ENCODE measurements at regions not wholly inside any gene's neighbourhood (a gene's known extent, or its start where the extent isn't known, plus 50 kb on each side); places are given as distances from the start of the nearest gene placed in this dataset.
"Not testable (repeated sequence)": the region's sequence is repeated elsewhere in the genome, so short reads cannot be mapped to it uniquely, and the experiment has no call there.

- DNase-seq (ENCODE audit: low spot score) = no peak
Observed at GRCh38 chr5:106443746-106444145, 1227.0 kb downstream of the EFNA5 start.

- DNase-seq (ENCODE audit: low spot score) = no peak
Observed at GRCh38 chr5:106435185-106435584, 1235.6 kb downstream of the EFNA5 start.

- DNase-seq (ENCODE audit: low spot score) = not testable (repeated sequence)
Observed at GRCh38 chr5:106430733-106431132, 1240.0 kb downstream of the EFNA5 start.

GRCh38 chr5:106423109-106423897 lies 1247.4 kb downstream of the EFNA5 start:
- DNase-seq (ENCODE audit: low spot score) = no peak

GRCh38 chr5:106420102-106420501 lies 1250.6 kb downstream of the EFNA5 start:
- no peak for DNase-seq (ENCODE audit: low spot score)

GRCh38 chr5:106418196-106418595 lies 1252.5 kb downstream of the EFNA5 start:
- no peak for DNase-seq (ENCODE audit: low spot score)

- DNase-seq (ENCODE audit: low spot score) = no peak
Observed at GRCh38 chr5:106417566-106417965, 1253.2 kb downstream of the EFNA5 start.

DNA sequence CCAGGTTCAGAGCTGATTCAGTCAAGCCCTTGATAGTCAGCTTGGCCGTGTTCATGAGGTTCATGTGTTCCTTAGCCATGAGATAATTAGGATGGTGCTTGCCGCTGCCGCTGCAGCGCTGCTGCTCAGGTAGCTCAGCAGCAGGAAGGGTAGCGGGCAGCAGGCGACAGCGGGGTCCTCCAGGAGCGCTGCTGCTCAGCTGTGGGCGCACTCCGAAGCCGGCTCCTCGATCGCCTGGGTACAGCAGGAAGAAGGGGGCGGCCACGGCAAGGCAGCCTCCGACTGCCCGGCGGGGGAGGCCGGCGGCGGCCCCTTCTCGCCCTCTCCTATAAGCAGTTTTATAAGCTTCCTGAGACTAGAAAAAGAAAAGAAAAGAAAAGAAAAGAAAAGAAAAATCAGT lies 1253.6 kb downstream of the EFNA5 start:
- no peak for DNase-seq (ENCODE audit: low spot score)

DNA sequence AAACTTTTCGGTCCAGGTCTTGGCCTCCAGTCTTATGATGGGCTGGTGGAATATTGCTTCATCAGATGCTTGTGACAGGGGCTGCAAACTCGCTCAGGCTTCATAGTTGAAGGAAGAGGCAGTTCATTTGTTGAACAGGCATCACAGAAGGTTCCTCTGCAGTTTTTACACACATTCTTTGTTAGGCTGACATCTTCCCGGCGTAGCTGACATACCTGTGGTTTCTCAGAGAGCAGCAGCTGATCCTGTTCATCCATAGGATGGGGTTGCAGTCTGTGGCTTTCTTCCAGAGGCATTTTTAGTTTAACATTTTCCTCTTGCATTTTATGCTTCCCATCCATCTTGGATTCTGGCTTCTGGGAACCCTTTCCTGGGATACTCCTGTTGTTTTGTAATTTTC lies 1255.2 kb downstream of the EFNA5 start:
- DNase-seq (ENCODE audit: low spot score) = no peak

GRCh38 chr5:106414342-106414741 lies 1256.4 kb downstream of the EFNA5 start:
- DNase-seq (ENCODE audit: low spot score) = no peak

DNA sequence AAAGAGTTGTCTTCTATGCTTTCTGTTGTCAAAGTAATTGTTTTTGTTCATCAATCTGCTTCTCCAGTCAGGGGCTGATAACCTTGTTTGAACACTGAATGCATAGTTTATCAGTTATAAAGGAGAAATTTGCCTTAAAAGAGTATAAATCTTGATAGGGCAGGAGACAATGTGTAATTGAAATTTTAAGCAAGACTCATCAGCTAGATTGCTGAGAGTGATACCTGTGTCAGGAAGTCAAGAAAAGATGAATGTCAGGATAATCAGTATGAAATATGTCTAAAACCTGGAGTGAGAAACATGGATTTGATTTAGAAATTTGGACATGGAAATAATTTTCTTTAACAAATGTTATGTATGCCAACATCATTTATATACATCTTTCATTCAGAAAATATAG lies 1258.1 kb downstream of the EFNA5 start:
- DNase-seq (ENCODE audit: low spot score) = no peak

DNA sequence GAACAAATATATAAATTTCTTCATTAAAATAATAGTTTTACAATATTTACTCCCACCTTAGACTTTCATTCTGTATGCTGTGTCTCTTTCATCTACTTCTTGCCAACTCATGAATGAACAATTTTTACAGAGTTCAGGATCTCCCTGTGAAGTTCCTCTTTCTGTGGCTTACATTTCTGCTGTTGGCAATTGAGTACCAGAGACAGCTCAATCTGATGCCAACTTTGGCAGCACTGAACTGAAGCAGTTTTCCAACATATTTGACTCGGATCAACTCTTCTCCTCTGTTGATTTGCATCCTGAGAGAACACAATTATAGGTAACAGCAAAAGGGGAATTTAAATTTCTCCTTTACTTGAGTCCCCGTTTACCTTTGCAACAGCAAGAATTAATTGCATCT lies 1262.2 kb downstream of the EFNA5 start:
- DNase-seq (ENCODE audit: low spot score) = no peak

DNA sequence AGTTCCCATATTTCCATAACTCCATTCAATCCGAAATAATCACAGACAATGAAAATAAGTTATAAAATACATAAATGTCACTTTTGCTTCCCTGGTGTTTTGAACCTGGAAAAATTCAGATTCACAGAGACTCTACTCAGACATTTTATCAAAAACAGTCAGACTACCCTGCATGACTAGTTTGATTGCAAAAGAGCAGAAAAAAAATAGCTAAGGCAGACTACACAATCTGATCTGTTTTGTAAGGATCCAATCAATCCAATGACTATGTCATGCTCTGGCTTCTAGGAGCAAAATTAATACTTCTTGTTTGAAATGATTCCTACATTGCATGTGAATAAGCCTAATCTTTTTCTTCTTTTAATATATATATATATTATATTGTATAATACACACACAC lies 1262.6 kb downstream of the EFNA5 start:
- no peak for DNase-seq (ENCODE audit: low spot score)

DNA sequence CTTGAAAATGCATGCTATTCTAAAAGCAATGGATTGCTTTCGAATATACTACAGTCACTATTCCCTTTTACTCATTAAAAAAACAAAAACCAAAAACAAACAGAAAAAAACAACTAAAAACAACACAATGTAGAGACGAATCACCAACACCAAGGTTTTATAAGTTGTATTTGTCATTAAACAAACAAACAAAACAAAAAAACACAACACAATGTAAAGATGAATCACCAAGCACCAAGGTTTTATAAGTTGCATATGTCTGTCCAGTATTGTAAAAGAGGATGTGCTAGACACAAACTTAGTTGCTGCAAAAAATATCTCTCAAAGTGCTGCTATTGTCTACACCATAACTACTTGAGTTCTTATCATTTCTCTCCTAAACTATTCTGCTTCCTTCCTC lies 1269.2 kb downstream of the EFNA5 start:
- no peak for DNase-seq (ENCODE audit: low spot score)

GRCh38 chr5:106399391-106399790 lies 1271.3 kb downstream of the EFNA5 start:
- no peak for DNase-seq (ENCODE audit: low spot score)

DNA sequence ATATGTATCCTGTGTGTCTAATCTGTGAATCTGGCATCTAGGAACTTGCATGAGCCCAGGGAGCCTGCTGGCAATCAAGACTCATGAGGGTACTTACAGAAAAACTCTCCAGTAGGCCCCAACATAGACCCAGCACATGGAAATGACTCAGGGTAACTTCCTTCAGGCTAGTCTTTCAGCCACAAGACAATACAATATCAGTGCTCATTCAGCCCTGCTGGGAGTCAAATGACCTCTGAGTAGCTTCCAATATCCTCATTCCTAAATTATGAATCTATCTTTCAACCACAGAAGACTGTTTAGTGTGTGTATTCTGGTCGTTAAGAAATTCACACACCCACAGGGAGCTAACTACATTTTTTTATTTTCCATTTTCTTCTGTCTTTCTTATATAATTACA lies 1273.0 kb downstream of the EFNA5 start:
- DNase-seq (ENCODE audit: low spot score) = no peak

DNA sequence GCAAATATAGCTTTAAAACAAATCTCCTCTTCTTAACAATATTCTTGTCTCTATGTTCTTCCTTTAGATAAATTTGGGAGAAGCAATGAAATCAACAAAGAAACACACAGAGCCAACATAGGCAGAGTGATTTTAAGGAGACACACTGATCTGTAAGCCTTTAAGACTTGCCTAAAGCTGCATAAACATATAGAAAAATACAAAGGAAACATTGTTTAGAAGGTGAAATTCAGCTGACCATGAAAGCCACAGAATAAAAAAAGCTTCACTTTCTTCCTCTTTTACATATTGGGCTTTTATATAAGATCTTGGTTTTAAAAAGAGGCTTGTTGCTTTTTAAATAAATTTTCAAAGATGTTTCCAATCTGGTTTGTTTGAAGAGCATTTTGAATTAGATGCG lies 1277.5 kb downstream of the EFNA5 start:
- no peak for DNase-seq (ENCODE audit: low spot score)

- DNase-seq (ENCODE audit: low spot score) = no peak
Observed at GRCh38 chr5:106392766-106393165, 1278.0 kb downstream of the EFNA5 start.

GRCh38 chr5:106387767-106388166 lies 1283.0 kb downstream of the EFNA5 start:
- not testable (repeated sequence) for DNase-seq (ENCODE audit: low spot score)

DNA sequence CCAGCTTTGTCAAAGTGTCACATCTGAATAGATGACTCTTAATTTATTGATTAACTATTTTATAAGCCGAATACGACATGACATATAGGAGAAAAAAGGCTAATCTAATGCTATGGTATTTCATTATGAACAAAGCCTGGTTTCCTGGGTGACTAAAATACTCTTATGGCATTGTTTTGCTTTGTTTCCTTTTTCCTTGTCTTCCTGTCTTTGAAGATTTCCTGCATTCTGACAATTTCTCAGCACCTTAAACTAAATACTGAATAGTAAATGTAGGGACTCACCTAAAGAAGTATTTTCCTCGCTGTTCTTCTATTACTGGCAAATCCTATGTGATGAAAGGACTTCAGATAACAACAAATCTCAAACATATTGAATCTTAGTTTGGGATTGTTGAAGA lies 1284.5 kb downstream of the EFNA5 start:
- DNase-seq (ENCODE audit: low spot score) = no peak

- DNase-seq (ENCODE audit: low spot score) = no peak
Observed at GRCh38 chr5:106380736-106381135, 1290.0 kb downstream of the EFNA5 start.

DNA sequence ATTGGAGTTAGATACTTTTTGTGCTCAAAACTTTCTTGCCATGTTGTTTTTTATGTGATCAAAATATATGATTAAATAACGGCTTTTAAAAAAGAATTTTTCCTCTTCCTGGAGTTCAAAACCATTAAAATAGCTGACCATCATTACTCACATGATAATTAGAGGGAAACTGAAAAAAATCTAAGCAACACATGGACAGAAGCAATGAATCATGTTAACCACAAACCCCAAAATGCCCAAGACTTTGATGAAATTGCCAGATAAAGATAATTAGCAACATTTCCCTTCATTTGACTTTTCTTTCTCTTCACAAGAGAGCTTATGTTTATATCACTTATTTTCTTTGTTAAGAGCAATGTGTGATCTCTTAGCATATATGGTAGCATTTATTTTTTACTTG lies 1294.2 kb downstream of the EFNA5 start:
- DNase-seq (ENCODE audit: low spot score) = no peak

GRCh38 chr5:106374956-106375355 lies 1295.8 kb downstream of the EFNA5 start:
- DNase-seq (ENCODE audit: low spot score) = no peak

GRCh38 chr5:106368021-106368420 lies 1302.7 kb downstream of the EFNA5 start:
- DNase-seq (ENCODE audit: low spot score) = no peak
